ENCODE measurements at regions not wholly inside any gene's neighbourhood (a gene's known extent, or its start where the extent isn't known, plus 50 kb on each side); places are given as distances from the start of the nearest gene placed in this dataset.

GRCh38 chr4:74855879-74856278, 61.6 kb upstream of the BTC start:
- ChIA-PET CTCF (no interaction called here), POLR2A (no interaction called here)

GRCh38 chr4:74848774-74849173, 54.5 kb upstream of the BTC start:
- Histone ChIP-seq H3K27me3 (ENCODE audit: control insufficient read depth, insufficient read depth, low read length) (no peaks in the 10 kb centered on the region), H3K4me3 (ENCODE audit: low read depth, low read length) (no peak overlapping the region), H3K36me3 (ENCODE audit: control insufficient read depth, insufficient read depth, low read length) (no peaks in the 10 kb centered on the region)
- DNase-seq (ENCODE audit: low read depth), result no peak
- TF ChIP-seq CTCF (IDR thresholded peaks at IDR 0.05; ENCODE audit: insufficient read depth, low read depth, low read length), result no peak
- ChIA-PET POLR2A (no interaction called here), CTCF (interaction anchor here (1.7 kb wide), 1 partner anchor 26 kb away, joined by 6 read pairs; no protein-coding TSS in a partner anchor)

More at GRCh38 chr4:74855879-74856278, 61.6 kb upstream of the BTC start:
- TF ChIP-seq CTCF (IDR thresholded peaks at IDR 0.05; ENCODE audit: insufficient read depth, low read depth, low read length), result no peak
- no peak overlapping the region for H3K4me3 ChIP-seq (ENCODE audit: low read depth, low read length)
- no peaks in the 10 kb centered on the region for H3K27me3 ChIP-seq (ENCODE audit: control insufficient read depth, insufficient read depth, low read length)
- no peak for DNase-seq (ENCODE audit: low read depth)
- H3K36me3 ChIP-seq (ENCODE audit: control insufficient read depth, insufficient read depth, low read length), result no peaks in the 10 kb centered on the region

GRCh38 chr4:74845834-74846233, 51.5 kb upstream of the BTC start:
- ChIA-PET CTCF (no interaction called here), POLR2A (no interaction called here)
- no peak for DNase-seq (ENCODE audit: low read depth)

More at GRCh38 chr4:74845834-74846233, 51.5 kb upstream of the BTC start:
- TF ChIP-seq CTCF (IDR thresholded peaks at IDR 0.05; ENCODE audit: insufficient read depth, low read depth, low read length), result no peak
- no peaks in the 10 kb centered on the region for H3K27me3 ChIP-seq (ENCODE audit: control insufficient read depth, insufficient read depth, low read length)
- no peak overlapping the region for H3K4me3 ChIP-seq (ENCODE audit: low read depth, low read length)
- H3K36me3 ChIP-seq (ENCODE audit: control insufficient read depth, insufficient read depth, low read length), result no peaks in the 10 kb centered on the region

Data from BJ (cell line).